ENCODE measurements at regions not wholly inside any gene's neighbourhood (a gene's known extent, or its start where the extent isn't known, plus 50 kb on each side); places are given as distances from the start of the nearest gene placed in this dataset.

DNA sequence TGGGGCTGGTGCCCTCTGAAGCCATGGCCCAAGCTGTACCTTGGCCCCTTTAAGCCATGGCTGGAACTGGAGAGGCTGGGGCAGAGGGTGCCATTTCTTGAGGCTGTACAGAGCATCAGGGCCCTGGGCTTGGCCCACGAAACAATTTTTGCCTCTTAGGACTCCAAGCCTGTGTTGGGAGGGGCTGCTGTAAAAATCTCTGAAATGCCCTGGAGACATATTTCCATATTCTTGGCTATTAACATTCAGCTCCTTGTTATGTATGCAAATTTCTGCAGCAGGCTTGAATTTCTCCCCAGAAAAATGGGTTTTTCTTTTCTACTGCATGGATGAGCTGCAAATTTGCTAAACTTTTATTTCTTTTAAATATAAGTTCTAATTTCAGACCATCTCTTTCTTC lies 834.0 kb downstream of the DSC3 start:
- Histone ChIP-seq H2AFZ (ENCODE audit: low read depth, low read length) (no peak overlapping the region), H3K79me2 (ENCODE audit: insufficient read depth, low read length) (no peaks in the 10 kb centered on the region), H4K20me1 (ENCODE audit: insufficient read depth, low read length) (no peaks in the 10 kb centered on the region), H3K36me3 (ENCODE audit: insufficient read depth, low read length) (no peaks in the 10 kb centered on the region), H3K27ac (ENCODE audit: low read length) (no peak overlapping the region), H3K9me3 (ENCODE audit: insufficient read depth, low read length, severe bottlenecking) (no peaks in the 10 kb centered on the region), H3K27me3 (ENCODE audit: insufficient read depth, low read length, poor library complexity) (no peaks in the 10 kb centered on the region), H3K9ac (ENCODE audit: low read depth, low read length) (no peak overlapping the region), H3K4me1 (ENCODE audit: insufficient read depth, low read length) (no peaks in the 10 kb centered on the region), H3K4me2 (ENCODE audit: insufficient read depth, low read length) (no peak overlapping the region), H3K4me3 (ENCODE audit: low read depth in 1 of 2, low read length in 2 of 2) (no peak overlapping the region)
- TF ChIP-seq, protein P1, sequence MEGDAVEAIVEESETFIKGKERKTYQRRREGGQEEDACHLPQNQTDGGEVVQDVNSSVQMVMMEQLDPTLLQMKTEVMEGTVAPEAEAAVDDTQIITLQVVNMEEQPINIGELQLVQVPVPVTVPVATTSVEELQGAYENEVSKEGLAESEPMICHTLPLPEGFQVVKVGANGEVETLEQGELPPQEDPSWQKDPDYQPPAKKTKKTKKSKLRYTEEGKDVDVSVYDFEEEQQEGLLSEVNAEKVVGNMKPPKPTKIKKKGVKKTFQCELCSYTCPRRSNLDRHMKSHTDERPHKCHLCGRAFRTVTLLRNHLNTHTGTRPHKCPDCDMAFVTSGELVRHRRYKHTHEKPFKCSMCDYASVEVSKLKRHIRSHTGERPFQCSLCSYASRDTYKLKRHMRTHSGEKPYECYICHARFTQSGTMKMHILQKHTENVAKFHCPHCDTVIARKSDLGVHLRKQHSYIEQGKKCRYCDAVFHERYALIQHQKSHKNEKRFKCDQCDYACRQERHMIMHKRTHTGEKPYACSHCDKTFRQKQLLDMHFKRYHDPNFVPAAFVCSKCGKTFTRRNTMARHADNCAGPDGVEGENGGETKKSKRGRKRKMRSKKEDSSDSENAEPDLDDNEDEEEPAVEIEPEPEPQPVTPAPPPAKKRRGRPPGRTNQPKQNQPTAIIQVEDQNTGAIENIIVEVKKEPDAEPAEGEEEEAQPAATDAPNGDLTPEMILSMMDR (IDR thresholded peaks at IDR 0.05; ENCODE audit: borderline replicate concordance, extremely low read depth, low read length, poor library complexity, severe bottlenecking): no peak
- TF ChIP-seq EZH2 (IDR thresholded peaks at IDR 0.05; ENCODE audit: borderline replicate concordance, low read depth, low read length, severe bottlenecking): no peak
- DNase-seq (no peak), ATAC-seq (ENCODE audit: insufficient read depth, low read depth) (no peak)

DNA sequence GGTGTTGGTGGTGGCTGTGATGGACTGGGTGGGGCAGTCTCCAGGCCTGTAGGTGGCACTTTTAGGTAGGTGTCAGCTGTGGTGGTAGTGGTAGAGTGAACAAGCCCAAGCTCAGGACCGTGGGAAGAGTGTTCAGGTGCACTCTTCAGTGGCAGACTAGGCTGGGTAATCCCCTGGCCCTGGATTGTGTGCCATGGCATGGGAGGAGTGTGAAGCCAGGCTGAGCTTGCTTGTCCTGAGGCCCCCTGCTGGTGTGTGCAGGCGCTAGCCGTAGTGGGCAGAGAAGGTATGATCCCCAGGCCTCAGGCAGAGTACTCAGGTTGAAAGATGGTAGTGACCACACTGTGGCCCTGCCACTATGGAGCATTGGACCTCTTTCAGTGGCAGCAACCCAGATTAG lies 850.3 kb downstream of the DSC3 start:
- Histone ChIP-seq H3K4me2 (ENCODE audit: insufficient read depth, low read length) (no peak overlapping the region), H3K9me3 (ENCODE audit: insufficient read depth, low read length, severe bottlenecking) (peaks cover 5% of the 10 kb centered on the region), H3K4me3 (ENCODE audit: low read depth in 1 of 2, low read length in 2 of 2) (no peak overlapping the region), H3K27me3 (ENCODE audit: insufficient read depth, low read length, poor library complexity) (no peaks in the 10 kb centered on the region), H3K27ac (ENCODE audit: low read length) (no peak overlapping the region), H3K36me3 (ENCODE audit: insufficient read depth, low read length) (no peaks in the 10 kb centered on the region), H3K79me2 (ENCODE audit: insufficient read depth, low read length) (no peaks in the 10 kb centered on the region), H3K4me1 (ENCODE audit: insufficient read depth, low read length) (no peaks in the 10 kb centered on the region), H3K9ac (ENCODE audit: low read depth, low read length) (no peak overlapping the region), H2AFZ (ENCODE audit: low read depth, low read length) (no peak overlapping the region), H4K20me1 (ENCODE audit: insufficient read depth, low read length) (no peaks in the 10 kb centered on the region)
- ATAC-seq (ENCODE audit: insufficient read depth, low read depth) (peak; percentile 37; the same call in 1 of the 3 replicates), DNase-seq (no peak)
- TF ChIP-seq EZH2 (IDR thresholded peaks at IDR 0.05; ENCODE audit: borderline replicate concordance, low read depth, low read length, severe bottlenecking): no peak
- TF ChIP-seq, protein P1 (IDR thresholded peaks at IDR 0.05; ENCODE audit: borderline replicate concordance, extremely low read depth, low read length, poor library complexity, severe bottlenecking): peak; percentile 26

DNA sequence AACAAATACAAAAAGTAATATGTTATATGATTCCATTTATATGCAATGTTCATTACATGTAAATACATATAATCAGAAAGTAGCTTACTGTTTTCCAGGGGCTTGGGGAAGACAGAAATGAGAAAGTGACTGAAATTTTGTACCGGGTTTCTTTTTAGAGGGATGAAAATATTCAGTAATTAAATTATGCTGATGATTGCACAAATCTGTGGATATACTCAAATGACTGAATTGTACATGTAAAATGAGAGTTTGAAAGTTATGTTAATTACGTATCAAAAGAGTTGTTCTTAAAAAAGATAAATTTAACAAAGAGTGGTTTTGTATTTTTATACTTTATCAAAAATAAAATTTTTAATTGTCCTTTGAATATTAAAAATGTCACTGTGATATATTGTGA lies 856.3 kb downstream of the DSC3 start:
- H3K27me3 ChIP-seq (ENCODE audit: insufficient read depth, low read length, poor library complexity): no peaks in the 10 kb centered on the region
- no peak overlapping the region for H3K4me3 ChIP-seq (ENCODE audit: low read depth in 1 of 2, low read length in 2 of 2)
- no peak overlapping the region for H2AFZ ChIP-seq (ENCODE audit: low read depth, low read length)
- ATAC-seq (ENCODE audit: insufficient read depth, low read depth) (no peak), DNase-seq (no peak)
- no peaks in the 10 kb centered on the region for H4K20me1 ChIP-seq (ENCODE audit: insufficient read depth, low read length)
- TF ChIP-seq EZH2 (IDR thresholded peaks at IDR 0.05; ENCODE audit: borderline replicate concordance, low read depth, low read length, severe bottlenecking): no peak
- TF ChIP-seq, protein P1 (IDR thresholded peaks at IDR 0.05; ENCODE audit: borderline replicate concordance, extremely low read depth, low read length, poor library complexity, severe bottlenecking): no peak
- no peaks in the 10 kb centered on the region for H3K36me3 ChIP-seq (ENCODE audit: insufficient read depth, low read length)
- H3K9ac ChIP-seq (ENCODE audit: low read depth, low read length): no peak overlapping the region
- no peak overlapping the region for H3K4me2 ChIP-seq (ENCODE audit: insufficient read depth, low read length)
- no peaks in the 10 kb centered on the region for H3K9me3 ChIP-seq (ENCODE audit: insufficient read depth, low read length, severe bottlenecking)
- H3K27ac ChIP-seq (ENCODE audit: low read length): no peak overlapping the region
- H3K4me1 ChIP-seq (ENCODE audit: insufficient read depth, low read length): no peaks in the 10 kb centered on the region
- no peaks in the 10 kb centered on the region for H3K79me2 ChIP-seq (ENCODE audit: insufficient read depth, low read length)

DNA sequence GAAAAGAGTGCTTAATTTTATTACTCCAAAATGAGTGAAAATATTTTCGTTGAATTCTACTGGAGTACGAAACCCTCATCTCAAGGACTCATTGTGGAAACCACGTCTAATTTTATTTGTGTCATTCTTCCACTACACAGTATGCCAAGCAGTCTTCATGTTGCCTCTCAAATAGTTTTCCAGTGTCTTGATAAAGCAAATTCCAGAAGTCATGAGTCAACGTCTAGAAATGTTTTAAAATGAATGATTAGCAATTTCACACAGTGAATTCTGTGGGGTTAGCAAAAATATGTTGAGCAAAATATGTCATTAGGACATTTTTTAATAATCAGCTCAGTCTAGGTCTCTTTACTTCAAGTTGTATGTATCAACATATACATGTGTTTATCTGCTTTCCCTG lies 865.5 kb downstream of the DSC3 start:
- no peaks in the 10 kb centered on the region for H3K4me1 ChIP-seq (ENCODE audit: insufficient read depth, low read length)
- H3K79me2 ChIP-seq (ENCODE audit: insufficient read depth, low read length): no peaks in the 10 kb centered on the region
- H4K20me1 ChIP-seq (ENCODE audit: insufficient read depth, low read length): no peaks in the 10 kb centered on the region
- H3K4me3 ChIP-seq (ENCODE audit: low read depth in 1 of 2, low read length in 2 of 2): no peak overlapping the region
- no peak overlapping the region for H3K27ac ChIP-seq (ENCODE audit: low read length)
- TF ChIP-seq, protein P1 (IDR thresholded peaks at IDR 0.05; ENCODE audit: borderline replicate concordance, extremely low read depth, low read length, poor library complexity, severe bottlenecking): no peak
- TF ChIP-seq EZH2 (IDR thresholded peaks at IDR 0.05; ENCODE audit: borderline replicate concordance, low read depth, low read length, severe bottlenecking): no peak
- no peaks in the 10 kb centered on the region for H3K36me3 ChIP-seq (ENCODE audit: insufficient read depth, low read length)
- H3K9ac ChIP-seq (ENCODE audit: low read depth, low read length): no peak overlapping the region
- no peaks in the 10 kb centered on the region for H3K27me3 ChIP-seq (ENCODE audit: insufficient read depth, low read length, poor library complexity)
- DNase-seq: no peak
- no peak overlapping the region for H2AFZ ChIP-seq (ENCODE audit: low read depth, low read length)
- ATAC-seq (ENCODE audit: insufficient read depth, low read depth): no peak
- no peak overlapping the region for H3K4me2 ChIP-seq (ENCODE audit: insufficient read depth, low read length)
- no peaks in the 10 kb centered on the region for H3K9me3 ChIP-seq (ENCODE audit: insufficient read depth, low read length, severe bottlenecking)
